HepG2 (cell line): ENCODE measurements at regions not wholly inside any gene's neighbourhood (a gene's known extent, or its start where the extent isn't known, plus 50 kb on each side); places are given as distances from the start of the nearest gene placed in this dataset.

Experiments used
- ARHGAP35 ChIP-seq: sonication (generic); formaldehyde crosslinking; IDR thresholded peaks from 2 replicates; pipeline ENCODE4 v1.9.0; 2022; ENCODE audit warnings: mild to moderate bottlenecking, inconsistent platforms, moderate library complexity, missing genetic modification reagents, borderline replicate concordance
- CHD2 ChIP-seq: IDR thresholded peaks from 2 replicates; pipeline ENCODE4 v1.6.1; 2011; ENCODE audit warnings: low read depth, low read length, improper control_type of control experiment
- MAFK ChIP-seq, 2 experiments: IDR thresholded peaks in 1 of 2; conservative IDR thresholded peaks in 1 of 2; 2 replicates each; pipeline ENCODE4 v1.6.1; 2011; ENCODE audit warnings: improper control_type of control experiment in 2 of 2, low read length in 2 of 2
- NCOA5 ChIP-seq: sonication (generic); formaldehyde crosslinking; IDR thresholded peaks from 2 replicates; pipeline ENCODE4 v1.4.0; 2020; ENCODE audit warnings: missing genetic modification reagents
- PAWR ChIP-seq: sonication (generic); formaldehyde crosslinking; IDR thresholded peaks from 2 replicates; pipeline ENCODE4 v1.4.0; 2020; ENCODE audit warnings: missing genetic modification reagents, mild to moderate bottlenecking, borderline replicate concordance
- TBL1XR1 ChIP-seq: fragments of 150-350 bp; IDR thresholded peaks from 2 replicates; pipeline ENCODE4 v1.6.1; 2014; ENCODE audit warnings: borderline replicate concordance, low read length; ENCODE audit not compliant: partially characterized antibody
- ZNF709 ChIP-seq: sonication (generic); formaldehyde crosslinking; IDR thresholded peaks from 2 replicates; pipeline ENCODE4 v1.5.0; 2020; ENCODE audit warnings: mild to moderate bottlenecking, missing genetic modification reagents
- ZSCAN25 ChIP-seq: sonication (generic); formaldehyde crosslinking; IDR thresholded peaks from 2 replicates; pipeline ENCODE4 v1.8.0; 2022; ENCODE audit warnings: mild to moderate bottlenecking, missing genetic modification reagents
- TF ChIP-seq, protein P1 (sequence below): sonication (generic); formaldehyde crosslinking; IDR thresholded peaks from 2 replicates; pipeline ENCODE4 v1.4.0; 2020; ENCODE audit warnings: mild to moderate bottlenecking, missing genetic modification reagents
- TF ChIP-seq, protein P2 (sequence below): IDR thresholded peaks from 2 replicates; pipeline ENCODE4 v1.6.1; 2012; ENCODE audit warnings: inconsistent platforms

DNA sequence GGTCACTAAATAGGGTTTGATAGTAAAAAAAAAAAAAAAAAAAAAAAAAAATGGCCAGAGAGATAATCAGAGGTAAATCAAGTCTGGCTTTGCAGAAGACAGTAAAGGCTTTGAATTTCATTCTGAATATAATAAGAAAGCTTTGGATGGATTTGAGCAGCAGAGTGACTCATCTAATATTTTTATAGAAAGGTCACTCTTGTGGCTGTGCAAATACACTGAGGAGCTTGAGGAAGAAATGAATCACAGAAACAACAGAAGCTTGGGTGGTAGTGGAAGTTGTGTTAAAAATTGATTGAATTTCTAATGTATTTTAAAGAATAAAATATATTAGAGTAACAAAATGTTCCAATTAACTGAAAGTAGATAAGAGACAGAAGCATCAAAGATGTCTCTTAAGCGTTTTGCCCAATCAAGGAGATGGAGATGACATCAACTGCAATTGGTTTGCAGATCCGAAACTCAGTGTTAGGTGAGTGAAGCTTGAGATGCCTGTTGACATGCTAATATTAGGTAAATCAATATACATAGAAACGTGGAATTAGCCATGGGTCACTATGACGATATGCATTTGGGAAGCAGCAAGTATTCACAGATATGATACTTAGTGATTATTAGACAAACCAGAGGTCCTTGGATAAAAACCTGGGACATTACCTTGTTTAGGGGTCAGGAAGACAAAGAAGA is 280.5 kb downstream of the GPM6A start (continued):
- TF ChIP-seq, protein P1, sequence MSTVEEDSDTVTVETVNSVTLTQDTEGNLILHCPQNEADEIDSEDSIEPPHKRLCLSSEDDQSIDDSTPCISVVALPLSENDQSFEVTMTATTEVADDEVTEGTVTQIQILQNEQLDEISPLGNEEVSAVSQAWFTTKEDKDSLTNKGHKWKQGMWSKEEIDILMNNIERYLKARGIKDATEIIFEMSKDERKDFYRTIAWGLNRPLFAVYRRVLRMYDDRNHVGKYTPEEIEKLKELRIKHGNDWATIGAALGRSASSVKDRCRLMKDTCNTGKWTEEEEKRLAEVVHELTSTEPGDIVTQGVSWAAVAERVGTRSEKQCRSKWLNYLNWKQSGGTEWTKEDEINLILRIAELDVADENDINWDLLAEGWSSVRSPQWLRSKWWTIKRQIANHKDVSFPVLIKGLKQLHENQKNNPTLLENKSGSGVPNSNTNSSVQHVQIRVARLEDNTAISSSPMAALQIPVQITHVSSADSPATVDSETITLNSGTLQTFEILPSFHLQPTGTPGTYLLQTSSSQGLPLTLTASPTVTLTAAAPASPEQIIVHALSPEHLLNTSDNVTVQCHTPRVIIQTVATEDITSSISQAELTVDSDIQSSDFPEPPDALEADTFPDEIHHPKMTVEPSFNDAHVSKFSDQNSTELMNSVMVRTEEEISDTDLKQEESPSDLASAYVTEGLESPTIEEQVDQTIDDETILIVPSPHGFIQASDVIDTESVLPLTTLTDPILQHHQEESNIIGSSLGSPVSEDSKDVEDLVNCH (CRISPR knock-in tag), result no peak
- TF ChIP-seq CHD2 (no peak), NCOA5 (CRISPR knock-in tag) (no peak), ARHGAP35 (no peak), TBL1XR1 (no peak), MAFK (conservative IDR thresholded peaks at IDR 0.05 in 1 of 2, IDR thresholded peaks at IDR 0.05 in 1 of 2; ENCODE audit: low read length in 2 of 2) (no peak), ZNF709 (CRISPR knock-in tag) (no peak), ZSCAN25 (no peak), PAWR (CRISPR knock-in tag) (no peak)
- TF ChIP-seq, protein P2, sequence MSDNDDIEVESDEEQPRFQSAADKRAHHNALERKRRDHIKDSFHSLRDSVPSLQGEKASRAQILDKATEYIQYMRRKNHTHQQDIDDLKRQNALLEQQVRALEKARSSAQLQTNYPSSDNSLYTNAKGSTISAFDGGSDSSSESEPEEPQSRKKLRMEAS, result no peak
- TF ChIP-seq, all 625 proteins: peak for 0
